Neural cell (in vitro differentiated cells): ENCODE measurements at regions not wholly inside any gene's neighbourhood (a gene's known extent, or its start where the extent isn't known, plus 50 kb on each side); places are given as distances from the start of the nearest gene placed in this dataset.

Experiments used
- H2AFZ ChIP-seq: fragments of 200-600, 300-800 bp; sonication (generic), shearing (Covaris generic); 2 replicates; pipeline ENCODE4 v1.6.0; 2014; ENCODE audit warnings: low read depth, mild to moderate bottlenecking, antibody characterized with exemption, low read length, moderate library complexity
- H3F3A ChIP-seq: fragments of 200-600 bp; shearing (Covaris generic); 2 replicates; pipeline ENCODE4 v1.6.1; 2016; ENCODE audit warnings: mild to moderate bottlenecking, moderate library complexity, mixed read lengths, antibody characterized with exemption, low read length; ENCODE audit not compliant: insufficient read depth, poor library complexity, severe bottlenecking
- H3K27ac ChIP-seq: fragments of 200-600, 300-800 bp; sonication (generic), shearing (Covaris generic); 2 replicates; pipeline ENCODE4 v1.5.1; 2014; ENCODE audit warnings: mild to moderate bottlenecking, low read length, moderate library complexity
- H3K27me3 ChIP-seq: fragments of 300-800, 200-600 bp; sonication (generic), shearing (Covaris generic); 2 replicates; pipeline ENCODE4 v1.6.0; 2014; ENCODE audit warnings: mild to moderate bottlenecking, low read depth, low read length, moderate library complexity; ENCODE audit not compliant: insufficient read depth
- H3K36me3 ChIP-seq: fragments of 300-800, 200-600 bp; sonication (generic), shearing (Covaris generic); 2 replicates; pipeline ENCODE4 v1.5.1; 2014; ENCODE audit warnings: mild to moderate bottlenecking, antibody characterized with exemption, low read length, moderate library complexity; ENCODE audit not compliant: insufficient read depth
- H3K4me2 ChIP-seq: fragments of 300-800, 200-600 bp; sonication (generic), shearing (Covaris generic); 2 replicates; pipeline ENCODE4 v1.6.0; 2014; ENCODE audit warnings: mild to moderate bottlenecking, low read length
- H3K4me3 ChIP-seq: fragments of 300-800, 200-600 bp; sonication (generic), shearing (Covaris generic); 2 replicates; pipeline ENCODE4 v1.5.1; 2014; ENCODE audit warnings: mild to moderate bottlenecking, low read length, moderate library complexity
- H3K79me2 ChIP-seq: fragments of 200-600 bp; shearing (Covaris generic); replicated peaks from 2 replicates; pipeline ENCODE4 v1.6.0; 2014; ENCODE audit warnings: mild to moderate bottlenecking, low read length, moderate library complexity; ENCODE audit not compliant: insufficient read depth
- H3K9ac ChIP-seq: fragments of 300-800, 200-600 bp; sonication (generic), shearing (Covaris generic); 2 replicates; pipeline ENCODE4 v1.6.1; 2016; ENCODE audit warnings: mild to moderate bottlenecking, low read length, mixed read lengths
- H3K9me2 ChIP-seq: fragments of 200-600 bp; shearing (Covaris generic); 2 replicates; pipeline ENCODE4 v1.6.1; 2016; ENCODE audit warnings: mild to moderate bottlenecking, low read length, mixed read lengths; ENCODE audit not compliant: insufficient read depth
- H3K9me3 ChIP-seq: fragments of 200-600, 300-800 bp; sonication (generic), shearing (Covaris generic); 2 replicates; pipeline ENCODE4 v1.6.1; 2016; ENCODE audit warnings: mild to moderate bottlenecking, mixed run types, low read length, moderate library complexity, mixed read lengths
- H4K20me1 ChIP-seq: fragments of 200-600 bp; shearing (Covaris generic); 2 replicates; pipeline ENCODE4 v1.6.1; 2016; ENCODE audit warnings: mild to moderate bottlenecking, mixed run types; ENCODE audit not compliant: insufficient read depth
- CTCF ChIP-seq: fragments of 450-650 bp; IDR thresholded peaks from 2 replicates; pipeline ENCODE4 v1.5.1; 2014; ENCODE audit warnings: antibody characterized with exemption, mild to moderate bottlenecking, moderate library complexity; ENCODE audit not compliant: poor library complexity, severe bottlenecking
- EP300 ChIP-seq: fragments of 450-650 bp; conservative IDR thresholded peaks from 2 replicates; pipeline ENCODE4 v1.6.1; 2014; ENCODE audit warnings: antibody characterized with exemption, mild to moderate bottlenecking, moderate library complexity; ENCODE audit not compliant: poor library complexity, severe bottlenecking
- EZH2 ChIP-seq: fragments of 200-600, 300-800 bp; shearing (Covaris generic), sonication (generic); IDR thresholded peaks from 2 replicates; pipeline ENCODE4 v1.6.1; 2014; ENCODE audit warnings: antibody characterized with exemption, low read length, borderline replicate concordance, mild to moderate bottlenecking; ENCODE audit not compliant: insufficient read depth, poor library complexity, severe bottlenecking
- MXI1 ChIP-seq: fragments of 450-650 bp; conservative IDR thresholded peaks from 2 replicates; pipeline ENCODE4 v1.6.1; 2014; ENCODE audit warnings: antibody characterized with exemption, mild to moderate bottlenecking; ENCODE audit not compliant: poor library complexity, severe bottlenecking
- POLR2AphosphoS5 ChIP-seq: IDR thresholded peaks from 2 replicates; pipeline ENCODE4 v1.6.1; 2012
- RAD21 ChIP-seq: fragments of 450-650 bp; conservative IDR thresholded peaks from 2 replicates; pipeline ENCODE4 v1.6.1; 2014; ENCODE audit warnings: antibody characterized with exemption, mild to moderate bottlenecking, moderate library complexity
- REST ChIP-seq: IDR thresholded peaks from 2 replicates; pipeline ENCODE4 v1.6.1; 2012; ENCODE audit warnings: borderline replicate concordance
- SMC3 ChIP-seq: fragments of 450-650 bp; conservative IDR thresholded peaks from 2 replicates; pipeline ENCODE4 v1.6.1; 2014; ENCODE audit warnings: antibody characterized with exemption, mild to moderate bottlenecking, moderate library complexity; ENCODE audit not compliant: poor library complexity
- TAF1 ChIP-seq: IDR thresholded peaks from 2 replicates; pipeline ENCODE4 v1.6.1; 2012; ENCODE audit warnings: low read depth

- Histone ChIP-seq H3K9me2 (no peaks in the 10 kb centered on the region), H3K4me3 (no peak overlapping the region), H2AFZ (no peak overlapping the region), H3K27me3 (no peaks in the 10 kb centered on the region), H3K9ac (no peak overlapping the region), H3K27ac (no peak overlapping the region), H3K79me2 (no peaks in the 10 kb centered on the region), H3K9me3 (no peaks in the 10 kb centered on the region), H3F3A (no peaks in the 10 kb centered on the region), H3K4me2 (no peak overlapping the region), H3K36me3 (no peaks in the 10 kb centered on the region), H4K20me1 (no peaks in the 10 kb centered on the region)
- TF ChIP-seq RAD21 (no peak), TAF1 (no peak), EZH2 (no peak), SMC3 (no peak), CTCF (no peak), REST (no peak)
Measured at GRCh38 chr1:115539736-115540135, 102.0 kb upstream of the VANGL1 start.

- no peak overlapping the region for H3K27ac ChIP-seq
Measured at GRCh38 chr1:115539061-115539460, 102.7 kb upstream of the VANGL1 start.

More at GRCh38 chr1:115539061-115539460, 102.7 kb upstream of the VANGL1 start:
- Histone ChIP-seq H3K9me3 (no peaks in the 10 kb centered on the region), H4K20me1 (no peaks in the 10 kb centered on the region), H3F3A (no peaks in the 10 kb centered on the region), H3K9me2 (no peaks in the 10 kb centered on the region), H3K4me2 (no peak overlapping the region), H3K36me3 (no peaks in the 10 kb centered on the region), H2AFZ (no peak overlapping the region), H3K27me3 (no peaks in the 10 kb centered on the region), H3K4me3 (no peak overlapping the region), H3K79me2 (no peaks in the 10 kb centered on the region), H3K9ac (no peak overlapping the region)
- TF ChIP-seq EP300 = no peak
- TF ChIP-seq SMC3 = no peak
- TF ChIP-seq TAF1 = no peak
- TF ChIP-seq CTCF = no peak
- no peak for TF ChIP-seq MXI1
- no peak for TF ChIP-seq REST
- TF ChIP-seq POLR2AphosphoS5 = no peak
- TF ChIP-seq RAD21 = no peak
- TF ChIP-seq EZH2 = no peak
